Body of pancreas (tissue), 4 donors: ENCODE measurements at regions not wholly inside any gene's neighbourhood (a gene's known extent, or its start where the extent isn't known, plus 50 kb on each side); places are given as distances from the start of the nearest gene placed in this dataset.
A peak's percentile ranks its signal among the peaks of the same experiment; 100 is the strongest.

Experiments used
- ATAC-seq: fragments of 150-250 bp; one replicate; pipeline ENCODE4 v1.9.1; 2016
- DNase-seq, 4 donors: peaks; one replicate each; pipeline ENCODE4 v3.0.0-alpha.2; 2019
- H3K27ac ChIP-seq, 4 donors: fragments of 200-600 bp; sonication (generic); 1 replicate in 3 of 4; 2 replicates in 1 of 4; pipeline versions ENCODE4 v1.5.1 to v1.6.1; 2016 to 2019; ENCODE audit warnings: mild to moderate bottlenecking in 1 of 4, mixed read lengths in 1 of 4, moderate library complexity in 1 of 4
- H3K27me3 ChIP-seq, 2 donors: fragments of 200-600 bp; sonication (generic); one replicate each; pipeline ENCODE4 v1.6.0; 2016; ENCODE audit warnings: mild to moderate bottlenecking in 1 of 2
- H3K36me3 ChIP-seq, 2 donors: fragments of 200-600 bp; sonication (generic); replicated peaks in 1 of 2; 2 replicates each; pipeline ENCODE4 v1.5.1; 2016; ENCODE audit warnings: low read depth in 2 of 2; ENCODE audit not compliant: insufficient read depth in 1 of 2
- H3K4me1 ChIP-seq: fragments of 200-600 bp; sonication (generic); one replicate; pipeline ENCODE4 v1.6.0; 2016
- H3K4me3 ChIP-seq, 2 donors: fragments of 200-600 bp; sonication (generic); 1 replicate in 1 of 2; 2 replicates in 1 of 2; pipeline ENCODE4 v1.5.1; 2016 to 2019
- H3K9me3 ChIP-seq, 3 donors: fragments of 200-600 bp; sonication (generic); 1 replicate in 2 of 3; 2 replicates in 1 of 3; pipeline ENCODE4 v1.5.1; 2016
- CTCF ChIP-seq, 7 experiments: fragments of 450-650 bp in 4 of 7; fragments of 200-600 bp in 3 of 7; sonication (generic) in 3 of 7; IDR thresholded peaks; one replicate each; pipeline ENCODE4 v1.5.1; 2016 to 2019; ENCODE audit warnings: antibody characterized with exemption in 7 of 7
- POLR2A ChIP-seq, 3 donors: fragments of 450-650 bp; IDR thresholded peaks; one replicate each; pipeline ENCODE4 v1.6.1; 2016; ENCODE audit warnings: antibody characterized with exemption in 3 of 3, mild to moderate bottlenecking in 2 of 3
- WGBS, 2 donors: methylation state at CpG; one replicate each; pipeline ENCODE4 v1.1.5; 2017; 5-methylcytosine and 5-hydroxymethylcytosine counted together
- intact Hi-C: fragments of 100-400 bp; cut with DNase I; formaldehyde crosslinking; loops from one replicate; pipeline ENCODE4 v1.15.1; 2023

- no peak for TF ChIP-seq CTCF (IDR thresholded peaks at IDR 0.05)
- TF ChIP-seq POLR2A (IDR thresholded peaks at IDR 0.05) = no peak
- ATAC-seq = no peak
- no peaks in the 10 kb centered on the region for H3K4me1 ChIP-seq
- intact Hi-C loops = no loop called here
- H3K27me3 ChIP-seq = no peaks in the 10 kb centered on the region
- H3K27ac ChIP-seq = no peak overlapping the region
- H3K4me3 ChIP-seq = no peak overlapping the region
- H3K9me3 ChIP-seq = no peaks in the 10 kb centered on the region
- DNase-seq = no peak
- no peaks in the 10 kb centered on the region for H3K36me3 ChIP-seq
Measured at GRCh38 chr6:94088870-94089269, 669.5 kb upstream of the EPHA7 start.

- no peaks in the 10 kb centered on the region for H3K36me3 ChIP-seq
- H3K4me3 ChIP-seq = no peak overlapping the region
- TF ChIP-seq CTCF (IDR thresholded peaks at IDR 0.05) (no peak), POLR2A (IDR thresholded peaks at IDR 0.05) (no peak)
- 37 to 47% methylated on average over 3 of the region's 3 CpGs for WGBS, 2 donors
- no peak for ATAC-seq
- H3K9me3 ChIP-seq = no peaks in the 10 kb centered on the region
- intact Hi-C loops = no loop called here
- no peaks in the 10 kb centered on the region for H3K27me3 ChIP-seq
- H3K27ac ChIP-seq = no peak overlapping the region
- H3K4me1 ChIP-seq = no peaks in the 10 kb centered on the region
- DNase-seq = no peak
Measured at GRCh38 chr6:94074764-94075163, 655.4 kb upstream of the EPHA7 start.

- H3K27me3 ChIP-seq = no peaks in the 10 kb centered on the region
- TF ChIP-seq POLR2A (IDR thresholded peaks at IDR 0.05) = no peak
- H3K9me3 ChIP-seq = no peaks in the 10 kb centered on the region
- intact Hi-C loops = no loop called here
- H3K4me1 ChIP-seq = no peaks in the 10 kb centered on the region
- ATAC-seq = no peak
- no peaks in the 10 kb centered on the region for H3K36me3 ChIP-seq
- WGBS, 2 donors = 0 to 2% methylated on average over 1 of the region's 1 CpG
- no peak for DNase-seq
- H3K27ac ChIP-seq = no peak overlapping the region
- H3K4me3 ChIP-seq = no peak overlapping the region
Measured at GRCh38 chr6:94071835-94072234, 652.5 kb upstream of the EPHA7 start.

DNA sequence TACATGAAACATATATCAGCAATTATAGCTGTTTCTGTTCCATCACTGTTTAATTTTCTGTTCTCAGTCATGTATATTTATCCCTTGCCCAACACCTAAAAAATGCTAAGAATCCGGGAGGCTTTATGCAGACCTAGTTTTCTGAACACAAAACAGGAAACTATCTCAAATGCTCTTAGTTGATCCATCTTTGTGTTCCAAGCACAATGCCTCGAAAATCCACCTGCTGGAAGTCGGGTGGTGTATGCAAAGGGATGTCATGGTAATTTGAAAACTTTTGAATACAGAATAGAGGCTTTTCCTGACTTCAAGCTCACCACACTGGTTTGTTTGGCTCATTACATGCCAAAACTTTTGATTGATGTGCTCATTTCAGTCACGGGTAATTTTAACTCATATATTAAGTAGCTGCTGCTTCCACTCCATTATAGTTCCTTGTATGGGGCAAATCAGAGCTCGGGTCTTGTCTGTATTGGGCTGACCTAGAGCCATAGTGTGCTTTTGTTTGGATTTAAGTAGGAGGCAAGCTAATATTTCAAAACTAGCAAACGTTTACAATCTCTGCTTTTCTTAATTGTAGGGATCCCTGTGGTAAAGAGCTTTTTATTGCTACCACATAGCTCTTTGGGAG, 646.5 kb upstream of the EPHA7 start:
- no peak overlapping the region for H3K27ac ChIP-seq
- intact Hi-C loops = no loop called here
- no peaks in the 10 kb centered on the region for H3K4me1 ChIP-seq
- DNase-seq = no peak
- no peak for ATAC-seq
- WGBS, 2 donors = 11 to 16% methylated on average over 6 of the region's 6 CpGs
- no peak overlapping the region for H3K4me3 ChIP-seq
- H3K27me3 ChIP-seq = no peaks in the 10 kb centered on the region
- no peaks in the 10 kb centered on the region for H3K36me3 ChIP-seq
- H3K9me3 ChIP-seq = no peaks in the 10 kb centered on the region
- TF ChIP-seq POLR2A (IDR thresholded peaks at IDR 0.05) (no peak), CTCF (IDR thresholded peaks at IDR 0.05) (no peak)

DNA sequence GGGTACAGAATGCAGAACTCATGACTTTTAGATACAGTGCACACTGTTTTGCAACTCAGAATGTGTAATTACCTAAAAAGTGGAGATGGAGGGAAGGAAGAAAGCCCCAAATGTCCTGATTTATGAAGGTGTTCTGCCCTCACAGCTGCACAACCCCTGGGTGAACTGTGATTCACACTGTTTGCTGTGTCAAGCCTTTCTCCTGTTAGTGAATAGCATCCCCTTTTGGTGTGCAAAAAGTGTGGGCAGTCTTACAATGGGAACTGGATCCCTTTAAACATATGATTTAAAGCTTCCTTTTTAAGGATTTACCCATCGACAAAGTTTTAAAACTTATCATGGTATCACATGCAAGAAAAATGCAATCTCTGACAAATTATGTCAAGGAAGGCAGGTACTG, 633.4 kb upstream of the EPHA7 start:
- DNase-seq = no peak
- Histone ChIP-seq H3K27me3 (no peaks in the 10 kb centered on the region), H3K9me3 (no peaks in the 10 kb centered on the region), H3K4me1 (no peaks in the 10 kb centered on the region), H3K27ac (no peak overlapping the region), H3K36me3 (no peaks in the 10 kb centered on the region), H3K4me3 (no peak overlapping the region)
- TF ChIP-seq CTCF (IDR thresholded peaks at IDR 0.05) (peak in 1 of 7 experiments; percentile 6), POLR2A (IDR thresholded peaks at IDR 0.05) (no peak)
- WGBS, 2 donors = 13 to 21% methylated on average over 1 of the region's 1 CpG
- intact Hi-C loops = no loop called here
- no peak for ATAC-seq
